C4-2B (cell line): ENCODE measurements at regions not wholly inside any gene's neighbourhood (a gene's known extent, or its start where the extent isn't known, plus 50 kb on each side); places are given as distances from the start of the nearest gene placed in this dataset.

Experiments used
- CTCF ChIP-seq: fragments of 450-650 bp; conservative IDR thresholded peaks from 2 replicates; pipeline ENCODE4 v1.5.1; 2017; ENCODE audit warnings: mild to moderate bottlenecking
- ZFX ChIP-seq: fragments of 450-650 bp; IDR thresholded peaks from 2 replicates; pipeline ENCODE4 v1.6.1; 2017

GRCh38 chr6:105884426-105884825 is 201.7 kb upstream of the PRDM1 start:
- no peak for TF ChIP-seq ZFX
- TF ChIP-seq CTCF = no peak
